ENCODE measurements at regions not wholly inside any gene's neighbourhood (a gene's known extent, or its start where the extent isn't known, plus 50 kb on each side); places are given as distances from the start of the nearest gene placed in this dataset.

DNA sequence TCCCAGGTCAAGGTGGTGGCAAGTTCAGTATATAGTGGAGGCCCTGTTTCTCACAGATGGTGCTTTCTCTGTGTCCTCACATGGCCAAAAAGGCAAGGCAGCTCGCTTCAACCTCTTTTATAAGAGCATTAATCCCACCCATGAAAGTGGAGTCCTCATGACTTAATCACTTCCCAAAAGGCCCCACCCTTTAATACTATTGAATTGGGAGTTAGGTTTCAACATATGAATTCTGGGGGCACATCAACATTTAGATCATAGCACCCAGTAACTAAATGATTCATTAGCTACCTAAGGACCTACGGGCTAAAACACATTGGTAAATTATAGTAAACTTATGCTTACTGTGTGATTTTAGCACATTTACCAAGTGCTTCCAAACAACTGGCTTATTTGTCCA lies 317.9 kb downstream of the LTN1 start:
- TF ChIP-seq, protein P1, sequence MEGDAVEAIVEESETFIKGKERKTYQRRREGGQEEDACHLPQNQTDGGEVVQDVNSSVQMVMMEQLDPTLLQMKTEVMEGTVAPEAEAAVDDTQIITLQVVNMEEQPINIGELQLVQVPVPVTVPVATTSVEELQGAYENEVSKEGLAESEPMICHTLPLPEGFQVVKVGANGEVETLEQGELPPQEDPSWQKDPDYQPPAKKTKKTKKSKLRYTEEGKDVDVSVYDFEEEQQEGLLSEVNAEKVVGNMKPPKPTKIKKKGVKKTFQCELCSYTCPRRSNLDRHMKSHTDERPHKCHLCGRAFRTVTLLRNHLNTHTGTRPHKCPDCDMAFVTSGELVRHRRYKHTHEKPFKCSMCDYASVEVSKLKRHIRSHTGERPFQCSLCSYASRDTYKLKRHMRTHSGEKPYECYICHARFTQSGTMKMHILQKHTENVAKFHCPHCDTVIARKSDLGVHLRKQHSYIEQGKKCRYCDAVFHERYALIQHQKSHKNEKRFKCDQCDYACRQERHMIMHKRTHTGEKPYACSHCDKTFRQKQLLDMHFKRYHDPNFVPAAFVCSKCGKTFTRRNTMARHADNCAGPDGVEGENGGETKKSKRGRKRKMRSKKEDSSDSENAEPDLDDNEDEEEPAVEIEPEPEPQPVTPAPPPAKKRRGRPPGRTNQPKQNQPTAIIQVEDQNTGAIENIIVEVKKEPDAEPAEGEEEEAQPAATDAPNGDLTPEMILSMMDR (IDR thresholded peaks at IDR 0.05), result no peak
- TF ChIP-seq POLR2A (IDR thresholded peaks at IDR 0.05), result no peak
- no peak for TF ChIP-seq EP300 (IDR thresholded peaks at IDR 0.05)
